ENCODE measurements at regions not wholly inside any gene's neighbourhood (a gene's known extent, or its start where the extent isn't known, plus 50 kb on each side); places are given as distances from the start of the nearest gene placed in this dataset.
"Not testable (repeated sequence)": the region's sequence is repeated elsewhere in the genome, so short reads cannot be mapped to it uniquely, and the experiment has no call there.

GRCh38 chr9:78695519-78695918 is 398.6 kb downstream of the PSAT1 start:
- Histone ChIP-seq H3K27ac (peak overlapping the region in 1 of 2 donors; percentile 58), H3K9me3 (no peaks in the 10 kb centered on the region), H3K27me3 (no peaks in the 10 kb centered on the region), H3K36me3 (no peaks in the 10 kb centered on the region), H3K4me3 (no peak overlapping the region), H3K4me1 (peaks cover 0 to 11% of the 10 kb centered on the region in 2 donors)
- ATAC-seq (no peak), DNase-seq (peak in 1 of 4 donors; percentile 69)
- TF ChIP-seq, protein P1, sequence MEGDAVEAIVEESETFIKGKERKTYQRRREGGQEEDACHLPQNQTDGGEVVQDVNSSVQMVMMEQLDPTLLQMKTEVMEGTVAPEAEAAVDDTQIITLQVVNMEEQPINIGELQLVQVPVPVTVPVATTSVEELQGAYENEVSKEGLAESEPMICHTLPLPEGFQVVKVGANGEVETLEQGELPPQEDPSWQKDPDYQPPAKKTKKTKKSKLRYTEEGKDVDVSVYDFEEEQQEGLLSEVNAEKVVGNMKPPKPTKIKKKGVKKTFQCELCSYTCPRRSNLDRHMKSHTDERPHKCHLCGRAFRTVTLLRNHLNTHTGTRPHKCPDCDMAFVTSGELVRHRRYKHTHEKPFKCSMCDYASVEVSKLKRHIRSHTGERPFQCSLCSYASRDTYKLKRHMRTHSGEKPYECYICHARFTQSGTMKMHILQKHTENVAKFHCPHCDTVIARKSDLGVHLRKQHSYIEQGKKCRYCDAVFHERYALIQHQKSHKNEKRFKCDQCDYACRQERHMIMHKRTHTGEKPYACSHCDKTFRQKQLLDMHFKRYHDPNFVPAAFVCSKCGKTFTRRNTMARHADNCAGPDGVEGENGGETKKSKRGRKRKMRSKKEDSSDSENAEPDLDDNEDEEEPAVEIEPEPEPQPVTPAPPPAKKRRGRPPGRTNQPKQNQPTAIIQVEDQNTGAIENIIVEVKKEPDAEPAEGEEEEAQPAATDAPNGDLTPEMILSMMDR (IDR thresholded peaks at IDR 0.05) = no peak
- intact Hi-C loops (cut with DNase I) = no loop called here

- Histone ChIP-seq H3K27me3 (no peaks in the 10 kb centered on the region), H3K4me3 (no peak overlapping the region), H3K27ac (peak overlapping the region in 1 of 2 donors; percentile 6), H3K4me1 (peaks cover 0 to 11% of the 10 kb centered on the region in 2 donors), H3K36me3 (no peaks in the 10 kb centered on the region), H3K9me3 (no peaks in the 10 kb centered on the region)
- intact Hi-C loops (cut with DNase I) = no loop called here
- TF ChIP-seq, protein P1 (IDR thresholded peaks at IDR 0.05) = no peak
- DNase-seq (no peak), ATAC-seq (no peak)
Observed at GRCh38 chr9:78697618-78698017, 400.7 kb downstream of the PSAT1 start.

DNA sequence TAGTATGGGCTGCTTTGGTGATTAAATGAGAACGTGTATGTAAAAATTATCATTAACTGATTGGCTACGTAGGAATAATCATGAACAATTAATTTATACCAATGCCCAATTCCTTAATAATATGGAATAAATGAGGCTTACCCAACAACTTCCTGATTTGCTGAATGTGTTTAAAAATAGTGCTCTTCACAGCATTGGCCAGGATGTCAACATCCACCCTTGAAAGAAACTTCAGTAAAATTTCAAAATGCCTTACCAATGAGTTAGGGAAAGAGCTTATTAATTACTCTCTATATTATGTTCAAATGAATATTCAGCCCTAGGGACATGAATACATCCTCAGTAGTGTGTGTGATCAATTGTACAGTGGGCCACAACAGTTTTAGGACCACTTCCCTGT is 401.4 kb downstream of the PSAT1 start:
- no peak for ATAC-seq
- intact Hi-C loops (cut with DNase I) = no loop called here
- Histone ChIP-seq H3K27ac (peak overlapping the region in 1 of 2 donors; percentile 13), H3K36me3 (no peaks in the 10 kb centered on the region), H3K4me1 (peaks cover 0 to 11% of the 10 kb centered on the region in 2 donors), H3K9me3 (no peaks in the 10 kb centered on the region), H3K4me3 (no peak overlapping the region), H3K27me3 (no peaks in the 10 kb centered on the region)
- DNase-seq = no peak
- TF ChIP-seq, protein P1 (IDR thresholded peaks at IDR 0.05) = no peak

DNA sequence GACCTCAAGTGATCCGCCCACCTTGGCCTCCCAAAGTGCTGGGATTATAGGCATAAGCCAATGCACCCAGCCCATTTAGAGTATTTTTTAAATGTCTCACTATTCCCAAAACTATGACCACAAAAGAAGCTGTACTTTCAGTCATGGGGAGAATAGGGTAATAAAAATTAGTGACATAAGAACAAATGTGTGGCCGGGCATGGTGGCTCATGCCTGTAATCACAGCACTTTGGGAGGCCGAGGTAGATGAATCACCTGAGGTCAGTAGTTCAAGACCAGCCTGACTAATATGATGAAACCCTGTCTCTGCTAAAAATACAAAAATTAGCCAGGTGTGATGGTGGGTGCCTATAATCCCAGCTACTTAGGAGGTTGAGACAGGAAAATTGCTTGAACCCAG is 402.3 kb downstream of the PSAT1 start:
- H3K9me3 ChIP-seq; DNase-seq; H3K27ac ChIP-seq; intact Hi-C loops (cut with DNase I); H3K4me3 ChIP-seq; H3K27me3 ChIP-seq; H3K36me3 ChIP-seq; ATAC-seq: not testable (repeated sequence)
- H3K4me1 ChIP-seq = peaks cover 0 to 11% of the 10 kb centered on the region in 2 donors

- DNase-seq; H3K9me3 ChIP-seq; H3K27ac ChIP-seq; H3K4me1 ChIP-seq; H3K36me3 ChIP-seq; H3K4me3 ChIP-seq; ATAC-seq; H3K27me3 ChIP-seq; intact Hi-C loops (cut with DNase I): not testable (repeated sequence)
- TF ChIP-seq, protein P1 (IDR thresholded peaks at IDR 0.05) = peak in 1 of 2 donors; percentile 18
Observed at GRCh38 chr9:78704153-78704552, 407.2 kb downstream of the PSAT1 start.

GRCh38 chr9:78707080-78707479 is 410.2 kb downstream of the PSAT1 start:
- intact Hi-C loops (cut with DNase I) = no loop called here
- ATAC-seq (no peak), DNase-seq (no peak)
- Histone ChIP-seq H3K9me3 (no peaks in the 10 kb centered on the region), H3K36me3 (no peaks in the 10 kb centered on the region), H3K4me1 (no peaks in the 10 kb centered on the region), H3K4me3 (no peak overlapping the region), H3K27ac (no peak overlapping the region), H3K27me3 (no peaks in the 10 kb centered on the region)
- TF ChIP-seq, protein P1 (IDR thresholded peaks at IDR 0.05) = no peak

Measured in left lung (tissue), 4 donors.